GM18507 (cell line): ENCODE measurements at regions not wholly inside any gene's neighbourhood (a gene's known extent, or its start where the extent isn't known, plus 50 kb on each side); places are given as distances from the start of the nearest gene placed in this dataset.

Experiments
- DNase-seq: peaks from one replicate; pipeline ENCODE4 v3.0.0; 2011; ENCODE audit warnings: low read depth; ENCODE audit not compliant: insufficient read length; ENCODE audit errors: extremely low spot score
- FAIRE-seq: peaks from 2 replicates; lab custom pipeline; 2011; peaks lifted over from hg19 to GRCh38; lab: Jason Lieb, UNC

GRCh38 chr14:97432586-97432985, 635.4 kb downstream of the VRK1 start:
- no peak for DNase-seq
- no peak for FAIRE-seq

GRCh38 chr14:97441740-97442362, 644.7 kb downstream of the VRK1 start:
- no peak for FAIRE-seq
- no peak for DNase-seq

GRCh38 chr14:97442363-97442762, 645.2 kb downstream of the VRK1 start:
- FAIRE-seq, result no peak

GRCh38 chr14:97443412-97443811, 646.2 kb downstream of the VRK1 start:
- no peak for FAIRE-seq

More at GRCh38 chr14:97442363-97442762, 645.2 kb downstream of the VRK1 start:
- no peak for DNase-seq

GRCh38 chr14:97444248-97444647, 647.1 kb downstream of the VRK1 start:
- FAIRE-seq, result no peak
- DNase-seq, result no peak

More at GRCh38 chr14:97443412-97443811, 646.2 kb downstream of the VRK1 start:
- DNase-seq, result no peak

GRCh38 chr14:97445367-97445766, 648.2 kb downstream of the VRK1 start:
- no peak for FAIRE-seq

GRCh38 chr14:97446087-97446486, 648.9 kb downstream of the VRK1 start:
- FAIRE-seq, result no peak
- no peak for DNase-seq

More at GRCh38 chr14:97445367-97445766, 648.2 kb downstream of the VRK1 start:
- no peak for DNase-seq

- no peak for DNase-seq
- no peak for FAIRE-seq
These were observed 655.1 kb downstream of the VRK1 start for GRCh38 chr14:97452314-97452713.

- no peak for DNase-seq
- FAIRE-seq, result no peak
These were observed 656.8 kb downstream of the VRK1 start for GRCh38 chr14:97453991-97454390.

GRCh38 chr14:97456462-97456861, 659.3 kb downstream of the VRK1 start:
- DNase-seq (no peak), FAIRE-seq (no peak)

- no peak for FAIRE-seq
- no peak for DNase-seq
These were observed 659.8 kb downstream of the VRK1 start for GRCh38 chr14:97456958-97457357.

- DNase-seq, result no peak
- no peak for FAIRE-seq
These were observed 660.4 kb downstream of the VRK1 start for GRCh38 chr14:97457575-97458085.

- no peak for FAIRE-seq
- no peak for DNase-seq
These were observed 661.1 kb downstream of the VRK1 start for GRCh38 chr14:97458255-97458654.

GRCh38 chr14:97458661-97459579, 661.7 kb downstream of the VRK1 start:
- FAIRE-seq (no peak), DNase-seq (no peak)

GRCh38 chr14:97462081-97462480, 664.9 kb downstream of the VRK1 start:
- DNase-seq (no peak), FAIRE-seq (no peak)

GRCh38 chr14:97468220-97468619, 671.0 kb downstream of the VRK1 start:
- DNase-seq (no peak), FAIRE-seq (no peak)

- no peak for DNase-seq
- FAIRE-seq, result no peak
These were observed 680.2 kb downstream of the VRK1 start for GRCh38 chr14:97477353-97477752.

GRCh38 chr14:97485201-97485600, 688.0 kb downstream of the VRK1 start:
- DNase-seq (no peak), FAIRE-seq (no peak)

GRCh38 chr14:97486601-97487120, 689.5 kb downstream of the VRK1 start:
- FAIRE-seq (no peak), DNase-seq (no peak)

- FAIRE-seq (no peak), DNase-seq (no peak)
These were observed 692.6 kb downstream of the VRK1 start for GRCh38 chr14:97489750-97490149.
